HG03159 (cell line): ENCODE measurements at regions not wholly inside any gene's neighbourhood (a gene's known extent, or its start where the extent isn't known, plus 50 kb on each side); places are given as distances from the start of the nearest gene placed in this dataset.
"Not testable (repeated sequence)": the region's sequence is repeated elsewhere in the genome, so short reads cannot be mapped to it uniquely, and the experiment has no call there.

Experiments
- ATAC-seq: cut with Tn5 transposase; IDR thresholded peaks from one replicate; pipeline ENCODE4 v1.9.1; 2021; ENCODE audit warnings: mild to moderate bottlenecking, moderate library complexity; ENCODE audit not compliant: unreplicated experiment

- ATAC-seq: no peak
Observed at GRCh38 chr5:101278917-101279316, 375.8 kb upstream of the ST8SIA4 start.

- no peak for ATAC-seq
Observed at GRCh38 chr5:101278011-101278687, 375.1 kb upstream of the ST8SIA4 start.

- ATAC-seq: no peak
Observed at GRCh38 chr5:101271945-101272344, 368.9 kb upstream of the ST8SIA4 start.

GRCh38 chr5:101271416-101271815, 368.3 kb upstream of the ST8SIA4 start:
- no peak for ATAC-seq

GRCh38 chr5:101260857-101261256, 357.8 kb upstream of the ST8SIA4 start:
- no peak for ATAC-seq

- no peak for ATAC-seq
Observed at GRCh38 chr5:101253096-101253495, 350.0 kb upstream of the ST8SIA4 start.

- no peak for ATAC-seq
Observed at GRCh38 chr5:101244621-101245020, 341.5 kb upstream of the ST8SIA4 start.

GRCh38 chr5:101212942-101213514, 309.9 kb upstream of the ST8SIA4 start:
- ATAC-seq: no peak

GRCh38 chr5:101206534-101206933, 303.5 kb upstream of the ST8SIA4 start:
- no peak for ATAC-seq

GRCh38 chr5:101205065-101205464, 302.0 kb upstream of the ST8SIA4 start:
- not testable (repeated sequence) for ATAC-seq

GRCh38 chr5:101180365-101180764, 277.3 kb upstream of the ST8SIA4 start:
- not testable (repeated sequence) for ATAC-seq

- no peak for ATAC-seq
Observed at GRCh38 chr5:101176605-101177004, 273.5 kb upstream of the ST8SIA4 start.

- ATAC-seq: no peak
Observed at GRCh38 chr5:101174981-101175380, 271.9 kb upstream of the ST8SIA4 start.

GRCh38 chr5:101163088-101163487, 260.0 kb upstream of the ST8SIA4 start:
- ATAC-seq: no peak

GRCh38 chr5:101160002-101160401, 256.9 kb upstream of the ST8SIA4 start:
- no peak for ATAC-seq

- no peak for ATAC-seq
Observed at GRCh38 chr5:101159006-101159405, 255.9 kb upstream of the ST8SIA4 start.

GRCh38 chr5:101153526-101153925, 250.4 kb upstream of the ST8SIA4 start:
- ATAC-seq: no peak

GRCh38 chr5:101143526-101143925, 240.4 kb upstream of the ST8SIA4 start:
- ATAC-seq: no peak

GRCh38 chr5:101142102-101142501, 239.0 kb upstream of the ST8SIA4 start:
- ATAC-seq: no peak

GRCh38 chr5:101136454-101136853, 233.4 kb upstream of the ST8SIA4 start:
- ATAC-seq: no peak

- ATAC-seq: no peak
Observed at GRCh38 chr5:101123363-101123762, 220.3 kb upstream of the ST8SIA4 start.

- ATAC-seq: no peak
Observed at GRCh38 chr5:101112645-101113044, 209.6 kb upstream of the ST8SIA4 start.

- ATAC-seq: no peak
Observed at GRCh38 chr5:101103874-101104273, 200.8 kb upstream of the ST8SIA4 start.
